ENCODE measurements at regions not wholly inside any gene's neighbourhood (a gene's known extent, or its start where the extent isn't known, plus 50 kb on each side); places are given as distances from the start of the nearest gene placed in this dataset.
"Not testable (repeated sequence)": the region's sequence is repeated elsewhere in the genome, so short reads cannot be mapped to it uniquely, and the experiment has no call there.

DNA sequence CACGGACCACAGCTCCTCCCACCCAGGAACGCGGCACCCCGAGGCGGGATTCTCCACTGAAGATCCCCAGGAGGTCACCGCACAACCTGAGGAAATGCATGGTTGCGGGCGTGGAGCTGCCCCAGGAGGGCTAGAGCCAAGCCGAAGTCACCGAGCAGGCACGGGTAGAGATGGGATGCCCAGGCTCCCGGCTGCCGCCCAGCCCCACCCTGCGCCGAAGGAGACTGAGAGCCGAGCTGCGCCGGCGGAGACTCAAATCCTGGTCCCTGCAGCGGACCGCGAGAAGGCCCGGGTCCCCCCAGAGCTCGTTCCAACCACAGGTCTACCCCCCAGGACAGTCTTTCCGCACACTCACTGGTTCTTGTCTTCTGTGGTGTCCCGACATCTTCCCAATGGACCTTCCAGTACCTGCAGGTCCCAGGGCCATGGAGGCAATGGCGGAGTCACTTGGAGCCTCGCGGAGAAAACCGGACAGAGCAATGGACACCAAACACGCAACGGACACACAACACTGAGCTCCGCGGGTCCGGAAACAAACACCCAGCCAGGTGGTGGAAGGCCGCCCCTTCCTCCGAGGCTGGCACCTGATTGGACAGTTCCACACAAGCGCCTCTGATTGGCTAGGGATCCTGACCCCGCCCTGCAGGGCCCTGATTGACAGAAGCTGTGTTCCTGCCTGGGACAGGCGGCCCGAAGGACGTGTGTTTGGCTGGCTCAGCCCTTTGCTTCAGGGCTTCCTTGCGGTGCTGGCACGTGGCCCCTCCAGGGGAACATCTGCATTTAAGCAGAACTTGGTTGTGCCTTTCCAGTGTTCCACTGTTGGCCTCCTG lies 331.9 kb upstream of the NUPR2 start (continued):
- TF ChIP-seq STAT1 (IDR thresholded peaks at IDR 0.05; ENCODE audit: unreplicated experiment), result no peak

DNA sequence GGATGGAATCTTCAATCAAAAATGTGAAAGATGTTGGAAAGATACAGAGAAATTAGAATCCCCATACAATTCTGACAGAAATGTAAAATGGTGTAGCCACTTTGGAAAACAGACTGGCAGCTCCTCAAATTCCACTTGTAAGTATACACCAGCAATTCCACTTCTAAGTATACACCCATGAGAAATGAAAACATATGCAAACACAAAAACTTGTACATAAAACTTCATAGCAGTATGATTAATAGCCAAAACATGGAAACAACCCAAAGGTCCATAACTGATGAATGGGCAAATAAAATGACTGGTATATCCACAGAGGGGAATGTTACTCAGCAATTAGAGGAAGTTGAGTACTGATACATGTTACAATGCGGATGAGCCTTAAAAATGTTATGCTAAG lies 304.3 kb upstream of the NUPR2 start:
- not testable (repeated sequence) for H3K9me2 ChIP-seq (ENCODE audit: insufficient read depth); H3F3A ChIP-seq (replicated peaks; ENCODE audit: low read depth); H3K36me3 ChIP-seq (ENCODE audit: insufficient read depth); H3K27me3 Mint-ChIP-seq (ENCODE audit: insufficient read depth, low read depth, poor library complexity); ATAC-seq; H3K27ac ChIP-seq (ENCODE audit: low read depth); H3K4me3 Mint-ChIP-seq; DNase-seq (ENCODE audit: low spot score); H2AFZ ChIP-seq; H3K4me1 ChIP-seq (ENCODE audit: insufficient read depth); H3K4me2 ChIP-seq; H3K4me3 ChIP-seq; H3K27me3 ChIP-seq (ENCODE audit: insufficient read depth); H4K20me1 ChIP-seq (replicated peaks; ENCODE audit: insufficient read depth); H3K4me1 Mint-ChIP-seq; H3K79me2 ChIP-seq (replicated peaks; ENCODE audit: insufficient read depth); H3K27ac Mint-ChIP-seq
- Mint-ChIP-seq H3K36me3 (ENCODE audit: low read depth) (peaks cover 14% of the 10 kb centered on the region; the same call in 2 of the 3 replicates), H3K9me3 (peaks cover 65% of the 10 kb centered on the region)

DNA sequence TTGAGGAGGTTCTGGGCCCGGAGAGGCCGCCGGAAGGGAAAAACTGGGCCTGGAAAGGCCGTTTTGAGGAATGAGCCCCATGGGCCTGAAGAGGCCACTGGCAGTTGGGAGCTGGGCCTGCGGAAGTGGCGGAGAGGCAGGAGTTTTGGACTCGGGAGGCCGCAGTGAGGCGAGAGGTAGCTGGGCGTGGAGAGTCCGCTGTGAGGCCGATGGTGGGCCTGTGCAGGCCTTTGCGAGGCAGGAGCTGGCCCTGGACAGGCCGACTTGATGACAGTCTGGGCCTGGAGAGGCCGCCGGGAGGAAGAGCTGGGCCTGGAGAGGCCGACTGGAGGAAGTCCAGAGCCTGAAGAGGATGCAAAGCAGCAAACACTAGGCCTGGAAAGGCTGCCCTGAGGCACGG lies 259.0 kb upstream of the NUPR2 start:
- H3K4me3 Mint-ChIP-seq, result no peak overlapping the region
- Histone ChIP-seq H3K27ac (ENCODE audit: low read depth) (no peak overlapping the region), H3K4me1 (ENCODE audit: insufficient read depth) (no peaks in the 10 kb centered on the region), H3K4me2 (no peak overlapping the region), H3F3A (replicated peaks; ENCODE audit: low read depth) (peaks cover 3% of the 10 kb centered on the region; the same call in 1 of the 2 replicates), H3K79me2 (replicated peaks; ENCODE audit: insufficient read depth) (no peaks in the 10 kb centered on the region), H3K27me3 (ENCODE audit: insufficient read depth) (peaks cover 3% of the 10 kb centered on the region; the same call in 1 of the 2 replicates), H4K20me1 (replicated peaks; ENCODE audit: insufficient read depth) (no peaks in the 10 kb centered on the region), H3K9me2 (ENCODE audit: insufficient read depth) (no peaks in the 10 kb centered on the region), H3K36me3 (ENCODE audit: insufficient read depth) (peaks cover 2% of the 10 kb centered on the region; the same call in 1 of the 2 replicates), H3K4me3 (no peak overlapping the region), H2AFZ (no peak overlapping the region)
- no peak overlapping the region for H3K27ac Mint-ChIP-seq
- DNase-seq (ENCODE audit: low spot score) (no peak), ATAC-seq (no peak)
- H3K36me3 Mint-ChIP-seq (ENCODE audit: low read depth), result peaks cover 5% of the 10 kb centered on the region; the same call in 2 of the 3 replicates
- H3K9me3 Mint-ChIP-seq, result peaks cover 35% of the 10 kb centered on the region
- TF ChIP-seq, protein P1, sequence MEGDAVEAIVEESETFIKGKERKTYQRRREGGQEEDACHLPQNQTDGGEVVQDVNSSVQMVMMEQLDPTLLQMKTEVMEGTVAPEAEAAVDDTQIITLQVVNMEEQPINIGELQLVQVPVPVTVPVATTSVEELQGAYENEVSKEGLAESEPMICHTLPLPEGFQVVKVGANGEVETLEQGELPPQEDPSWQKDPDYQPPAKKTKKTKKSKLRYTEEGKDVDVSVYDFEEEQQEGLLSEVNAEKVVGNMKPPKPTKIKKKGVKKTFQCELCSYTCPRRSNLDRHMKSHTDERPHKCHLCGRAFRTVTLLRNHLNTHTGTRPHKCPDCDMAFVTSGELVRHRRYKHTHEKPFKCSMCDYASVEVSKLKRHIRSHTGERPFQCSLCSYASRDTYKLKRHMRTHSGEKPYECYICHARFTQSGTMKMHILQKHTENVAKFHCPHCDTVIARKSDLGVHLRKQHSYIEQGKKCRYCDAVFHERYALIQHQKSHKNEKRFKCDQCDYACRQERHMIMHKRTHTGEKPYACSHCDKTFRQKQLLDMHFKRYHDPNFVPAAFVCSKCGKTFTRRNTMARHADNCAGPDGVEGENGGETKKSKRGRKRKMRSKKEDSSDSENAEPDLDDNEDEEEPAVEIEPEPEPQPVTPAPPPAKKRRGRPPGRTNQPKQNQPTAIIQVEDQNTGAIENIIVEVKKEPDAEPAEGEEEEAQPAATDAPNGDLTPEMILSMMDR (conservative IDR thresholded peaks at IDR 0.05; ENCODE audit: low read depth in 2 of 2), result no peak
- TF ChIP-seq, protein P2, sequence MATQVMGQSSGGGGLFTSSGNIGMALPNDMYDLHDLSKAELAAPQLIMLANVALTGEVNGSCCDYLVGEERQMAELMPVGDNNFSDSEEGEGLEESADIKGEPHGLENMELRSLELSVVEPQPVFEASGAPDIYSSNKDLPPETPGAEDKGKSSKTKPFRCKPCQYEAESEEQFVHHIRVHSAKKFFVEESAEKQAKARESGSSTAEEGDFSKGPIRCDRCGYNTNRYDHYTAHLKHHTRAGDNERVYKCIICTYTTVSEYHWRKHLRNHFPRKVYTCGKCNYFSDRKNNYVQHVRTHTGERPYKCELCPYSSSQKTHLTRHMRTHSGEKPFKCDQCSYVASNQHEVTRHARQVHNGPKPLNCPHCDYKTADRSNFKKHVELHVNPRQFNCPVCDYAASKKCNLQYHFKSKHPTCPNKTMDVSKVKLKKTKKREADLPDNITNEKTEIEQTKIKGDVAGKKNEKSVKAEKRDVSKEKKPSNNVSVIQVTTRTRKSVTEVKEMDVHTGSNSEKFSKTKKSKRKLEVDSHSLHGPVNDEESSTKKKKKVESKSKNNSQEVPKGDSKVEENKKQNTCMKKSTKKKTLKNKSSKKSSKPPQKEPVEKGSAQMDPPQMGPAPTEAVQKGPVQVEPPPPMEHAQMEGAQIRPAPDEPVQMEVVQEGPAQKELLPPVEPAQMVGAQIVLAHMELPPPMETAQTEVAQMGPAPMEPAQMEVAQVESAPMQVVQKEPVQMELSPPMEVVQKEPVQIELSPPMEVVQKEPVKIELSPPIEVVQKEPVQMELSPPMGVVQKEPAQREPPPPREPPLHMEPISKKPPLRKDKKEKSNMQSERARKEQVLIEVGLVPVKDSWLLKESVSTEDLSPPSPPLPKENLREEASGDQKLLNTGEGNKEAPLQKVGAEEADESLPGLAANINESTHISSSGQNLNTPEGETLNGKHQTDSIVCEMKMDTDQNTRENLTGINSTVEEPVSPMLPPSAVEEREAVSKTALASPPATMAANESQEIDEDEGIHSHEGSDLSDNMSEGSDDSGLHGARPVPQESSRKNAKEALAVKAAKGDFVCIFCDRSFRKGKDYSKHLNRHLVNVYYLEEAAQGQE (IDR thresholded peaks at IDR 0.05; ENCODE audit: unreplicated experiment), result no peak
- no peak for TF ChIP-seq NANOG (IDR thresholded peaks at IDR 0.05; ENCODE audit: borderline replicate concordance)
- TF ChIP-seq CREB1 (CRISPR knock-in tag; IDR thresholded peaks at IDR 0.05; ENCODE audit: low read depth), result no peak
- TF ChIP-seq STAT1 (IDR thresholded peaks at IDR 0.05; ENCODE audit: unreplicated experiment), result no peak
- no peak for TF ChIP-seq ZNF114 (CRISPR knock-in tag; IDR thresholded peaks at IDR 0.05)
- TF ChIP-seq, protein P3, sequence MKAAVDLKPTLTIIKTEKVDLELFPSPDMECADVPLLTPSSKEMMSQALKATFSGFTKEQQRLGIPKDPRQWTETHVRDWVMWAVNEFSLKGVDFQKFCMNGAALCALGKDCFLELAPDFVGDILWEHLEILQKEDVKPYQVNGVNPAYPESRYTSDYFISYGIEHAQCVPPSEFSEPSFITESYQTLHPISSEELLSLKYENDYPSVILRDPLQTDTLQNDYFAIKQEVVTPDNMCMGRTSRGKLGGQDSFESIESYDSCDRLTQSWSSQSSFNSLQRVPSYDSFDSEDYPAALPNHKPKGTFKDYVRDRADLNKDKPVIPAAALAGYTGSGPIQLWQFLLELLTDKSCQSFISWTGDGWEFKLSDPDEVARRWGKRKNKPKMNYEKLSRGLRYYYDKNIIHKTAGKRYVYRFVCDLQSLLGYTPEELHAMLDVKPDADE (IDR thresholded peaks at IDR 0.05), result no peak
- TF ChIP-seq ZNF331 (CRISPR knock-in tag; IDR thresholded peaks at IDR 0.05; ENCODE audit: low read depth), result no peak
- TF ChIP-seq EZH2 (IDR thresholded peaks at IDR 0.05; ENCODE audit: low read depth, unreplicated experiment), result no peak
- TF ChIP-seq JUNB (IDR thresholded peaks at IDR 0.05; ENCODE audit: unreplicated experiment), result no peak
- peaks cover 4% of the 10 kb centered on the region for H3K27me3 Mint-ChIP-seq (ENCODE audit: insufficient read depth, low read depth, poor library complexity)
- H3K4me1 Mint-ChIP-seq, result no peaks in the 10 kb centered on the region; the same call in 2 of the 3 replicates

DNA sequence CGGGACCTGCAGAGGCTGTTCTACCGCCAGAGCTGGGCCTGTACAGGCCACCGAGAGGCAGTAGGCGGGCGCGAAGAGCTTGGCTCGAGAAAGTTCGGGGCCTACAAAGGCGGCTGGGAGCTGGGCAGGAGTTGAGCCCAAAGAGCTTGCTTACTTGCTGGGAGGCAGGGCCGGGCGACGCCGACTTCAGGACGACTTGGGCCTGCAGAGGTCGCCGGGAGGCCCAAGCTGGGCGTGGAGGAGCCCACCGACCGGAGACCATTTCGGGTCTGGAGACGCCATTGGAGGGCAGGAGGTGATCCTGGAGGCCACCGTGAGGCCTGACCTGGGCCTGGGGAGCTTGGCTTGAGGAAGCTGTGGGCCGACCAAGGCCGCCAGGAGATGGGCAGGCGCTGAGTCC lies 258.4 kb upstream of the NUPR2 start:
- not testable (repeated sequence) for H3K4me1 ChIP-seq (ENCODE audit: insufficient read depth); H3K4me2 ChIP-seq; H3K27me3 ChIP-seq (ENCODE audit: insufficient read depth); H3K27ac Mint-ChIP-seq; H2AFZ ChIP-seq; ATAC-seq; DNase-seq (ENCODE audit: low spot score); H3K27ac ChIP-seq (ENCODE audit: low read depth); H3K36me3 ChIP-seq (ENCODE audit: insufficient read depth); H3K4me1 Mint-ChIP-seq; H3K79me2 ChIP-seq (replicated peaks; ENCODE audit: insufficient read depth); H3K9me2 ChIP-seq (ENCODE audit: insufficient read depth); H3K4me3 Mint-ChIP-seq; H3K4me3 ChIP-seq; H3K36me3 Mint-ChIP-seq (ENCODE audit: low read depth); H3K27me3 Mint-ChIP-seq (ENCODE audit: insufficient read depth, low read depth, poor library complexity); H4K20me1 ChIP-seq (replicated peaks; ENCODE audit: insufficient read depth); H3F3A ChIP-seq (replicated peaks; ENCODE audit: low read depth)
- H3K9me3 Mint-ChIP-seq, result peaks cover 35% of the 10 kb centered on the region
